HepG2 (cell line): ENCODE measurements at regions not wholly inside any gene's neighbourhood (a gene's known extent, or its start where the extent isn't known, plus 50 kb on each side); places are given as distances from the start of the nearest gene placed in this dataset.

Source experiments
- NKX3-1 ChIP-seq: sonication (generic); formaldehyde crosslinking; IDR thresholded peaks from 2 replicates; pipeline ENCODE4 v1.5.0; 2020; ENCODE audit warnings: missing genetic modification reagents
- ZFP82 ChIP-seq: sonication (generic); formaldehyde crosslinking; IDR thresholded peaks from 2 replicates; pipeline ENCODE4 v1.5.1; 2020; ENCODE audit warnings: mild to moderate bottlenecking, missing genetic modification reagents, borderline replicate concordance
- ZNF160 ChIP-seq: sonication (generic); formaldehyde crosslinking; IDR thresholded peaks from 2 replicates; pipeline ENCODE4 v1.8.0; 2022; ENCODE audit warnings: mild to moderate bottlenecking, inconsistent platforms, missing genetic modification reagents
- ZNF619 ChIP-seq: sonication (generic); formaldehyde crosslinking; IDR thresholded peaks from 2 replicates; pipeline ENCODE4 v1.4.0; 2020; ENCODE audit warnings: mild to moderate bottlenecking, missing genetic modification reagents
- TF ChIP-seq, protein P1 (sequence below): sonication (generic); formaldehyde crosslinking; IDR thresholded peaks from 2 replicates; pipeline ENCODE4 v1.5.1; 2020; ENCODE audit warnings: mild to moderate bottlenecking, missing genetic modification reagents, moderate library complexity
- TF ChIP-seq, protein P2 (sequence below): sonication (generic); formaldehyde crosslinking; IDR thresholded peaks from 2 replicates; pipeline ENCODE4 v1.5.0; 2020; ENCODE audit warnings: mild to moderate bottlenecking, missing genetic modification reagents, borderline replicate concordance

DNA sequence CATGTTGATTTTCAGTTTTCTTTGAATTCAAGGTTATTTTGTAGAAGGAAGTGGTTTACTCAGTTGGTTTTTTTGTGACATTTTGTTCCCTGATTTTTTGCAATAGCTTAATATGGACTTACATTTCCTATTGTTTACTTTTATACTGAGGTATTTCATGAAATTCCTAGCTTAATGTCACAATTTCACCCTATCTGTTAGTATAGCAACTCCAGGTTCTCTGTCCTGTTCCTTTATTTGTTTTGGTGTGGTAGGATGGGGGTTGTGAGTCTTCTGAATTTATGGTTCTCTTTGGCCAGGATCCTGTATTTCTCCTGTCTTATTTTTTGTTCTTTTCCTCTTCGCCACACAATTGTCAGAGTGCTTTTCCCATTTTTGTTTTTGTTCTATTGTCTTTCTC is 523.4 kb upstream of the ARRDC3 start (continued):
- TF ChIP-seq, protein P1, sequence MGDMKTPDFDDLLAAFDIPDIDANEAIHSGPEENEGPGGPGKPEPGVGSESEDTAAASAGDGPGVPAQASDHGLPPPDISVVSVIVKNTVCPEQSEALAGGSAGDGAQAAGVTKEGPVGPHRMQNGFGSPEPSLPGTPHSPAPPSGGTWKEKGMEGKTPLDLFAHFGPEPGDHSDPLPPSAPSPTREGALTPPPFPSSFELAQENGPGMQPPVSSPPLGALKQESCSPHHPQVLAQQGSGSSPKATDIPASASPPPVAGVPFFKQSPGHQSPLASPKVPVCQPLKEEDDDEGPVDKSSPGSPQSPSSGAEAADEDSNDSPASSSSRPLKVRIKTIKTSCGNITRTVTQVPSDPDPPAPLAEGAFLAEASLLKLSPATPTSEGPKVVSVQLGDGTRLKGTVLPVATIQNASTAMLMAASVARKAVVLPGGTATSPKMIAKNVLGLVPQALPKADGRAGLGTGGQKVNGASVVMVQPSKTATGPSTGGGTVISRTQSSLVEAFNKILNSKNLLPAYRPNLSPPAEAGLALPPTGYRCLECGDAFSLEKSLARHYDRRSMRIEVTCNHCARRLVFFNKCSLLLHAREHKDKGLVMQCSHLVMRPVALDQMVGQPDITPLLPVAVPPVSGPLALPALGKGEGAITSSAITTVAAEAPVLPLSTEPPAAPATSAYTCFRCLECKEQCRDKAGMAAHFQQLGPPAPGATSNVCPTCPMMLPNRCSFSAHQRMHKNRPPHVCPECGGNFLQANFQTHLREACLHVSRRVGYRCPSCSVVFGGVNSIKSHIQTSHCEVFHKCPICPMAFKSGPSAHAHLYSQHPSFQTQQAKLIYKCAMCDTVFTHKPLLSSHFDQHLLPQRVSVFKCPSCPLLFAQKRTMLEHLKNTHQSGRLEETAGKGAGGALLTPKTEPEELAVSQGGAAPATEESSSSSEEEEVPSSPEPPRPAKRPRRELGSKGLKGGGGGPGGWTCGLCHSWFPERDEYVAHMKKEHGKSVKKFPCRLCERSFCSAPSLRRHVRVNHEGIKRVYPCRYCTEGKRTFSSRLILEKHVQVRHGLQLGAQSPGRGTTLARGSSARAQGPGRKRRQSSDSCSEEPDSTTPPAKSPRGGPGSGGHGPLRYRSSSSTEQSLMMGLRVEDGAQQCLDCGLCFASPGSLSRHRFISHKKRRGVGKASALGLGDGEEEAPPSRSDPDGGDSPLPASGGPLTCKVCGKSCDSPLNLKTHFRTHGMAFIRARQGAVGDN (CRISPR knock-in tag) = no peak
- TF ChIP-seq, protein P2, sequence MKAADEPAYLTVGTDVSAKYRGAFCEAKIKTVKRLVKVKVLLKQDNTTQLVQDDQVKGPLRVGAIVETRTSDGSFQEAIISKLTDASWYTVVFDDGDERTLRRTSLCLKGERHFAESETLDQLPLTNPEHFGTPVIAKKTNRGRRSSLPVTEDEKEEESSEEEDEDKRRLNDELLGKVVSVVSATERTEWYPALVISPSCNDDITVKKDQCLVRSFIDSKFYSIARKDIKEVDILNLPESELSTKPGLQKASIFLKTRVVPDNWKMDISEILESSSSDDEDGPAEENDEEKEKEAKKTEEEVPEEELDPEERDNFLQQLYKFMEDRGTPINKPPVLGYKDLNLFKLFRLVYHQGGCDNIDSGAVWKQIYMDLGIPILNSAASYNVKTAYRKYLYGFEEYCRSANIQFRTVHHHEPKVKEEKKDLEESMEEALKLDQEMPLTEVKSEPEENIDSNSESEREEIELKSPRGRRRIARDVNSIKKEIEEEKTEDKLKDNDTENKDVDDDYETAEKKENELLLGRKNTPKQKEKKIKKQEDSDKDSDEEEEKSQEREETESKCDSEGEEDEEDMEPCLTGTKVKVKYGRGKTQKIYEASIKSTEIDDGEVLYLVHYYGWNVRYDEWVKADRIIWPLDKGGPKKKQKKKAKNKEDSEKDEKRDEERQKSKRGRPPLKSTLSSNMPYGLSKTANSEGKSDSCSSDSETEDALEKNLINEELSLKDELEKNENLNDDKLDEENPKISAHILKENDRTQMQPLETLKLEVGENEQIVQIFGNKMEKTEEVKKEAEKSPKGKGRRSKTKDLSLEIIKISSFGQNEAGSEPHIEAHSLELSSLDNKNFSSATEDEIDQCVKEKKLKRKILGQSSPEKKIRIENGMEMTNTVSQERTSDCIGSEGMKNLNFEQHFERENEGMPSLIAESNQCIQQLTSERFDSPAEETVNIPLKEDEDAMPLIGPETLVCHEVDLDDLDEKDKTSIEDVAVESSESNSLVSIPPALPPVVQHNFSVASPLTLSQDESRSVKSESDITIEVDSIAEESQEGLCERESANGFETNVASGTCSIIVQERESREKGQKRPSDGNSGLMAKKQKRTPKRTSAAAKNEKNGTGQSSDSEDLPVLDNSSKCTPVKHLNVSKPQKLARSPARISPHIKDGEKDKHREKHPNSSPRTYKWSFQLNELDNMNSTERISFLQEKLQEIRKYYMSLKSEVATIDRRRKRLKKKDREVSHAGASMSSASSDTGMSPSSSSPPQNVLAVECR (CRISPR knock-in tag) = no peak
- no peak for TF ChIP-seq ZNF619 (CRISPR knock-in tag)
- no peak for TF ChIP-seq NKX3-1 (CRISPR knock-in tag)
- no peak for TF ChIP-seq ZFP82
- no peak for TF ChIP-seq ZNF160 (CRISPR knock-in tag)
